ENCODE measurements at regions not wholly inside any gene's neighbourhood (a gene's known extent, or its start where the extent isn't known, plus 50 kb on each side); places are given as distances from the start of the nearest gene placed in this dataset.
"Not testable (repeated sequence)": the region's sequence is repeated elsewhere in the genome, so short reads cannot be mapped to it uniquely, and the experiment has no call there.

GRCh38 chr11:87897071-87897470 lies 278.2 kb downstream of the RAB38 start:
- no peaks in the 10 kb centered on the region for H3K4me1 ChIP-seq
- H3K4me3 ChIP-seq: no peak overlapping the region
- no peak overlapping the region for H3K4me2 ChIP-seq
- H3K27ac ChIP-seq: no peak overlapping the region
- H3K9ac ChIP-seq: no peak overlapping the region
- H4K20me1 ChIP-seq: no peaks in the 10 kb centered on the region
- TF ChIP-seq Cebpa-rat (IDR thresholded peaks at IDR 0.05): no peak
- no peaks in the 10 kb centered on the region for H3K36me3 ChIP-seq
- H3K27me3 ChIP-seq: no peaks in the 10 kb centered on the region
- H3K9me3 ChIP-seq (replicated peaks in 1 of 11): no peaks in the 10 kb centered on the region

- H4K20me1 ChIP-seq: no peaks in the 10 kb centered on the region
Observed at GRCh38 chr11:87894961-87895360, 280.3 kb downstream of the RAB38 start.

GRCh38 chr11:87892291-87892690 lies 283.0 kb downstream of the RAB38 start:
- Histone ChIP-seq H3K27ac (no peak overlapping the region), H3K36me3 (no peaks in the 10 kb centered on the region), H3K4me2 (no peak overlapping the region), H3K27me3 (no peaks in the 10 kb centered on the region), H3K4me3 (no peak overlapping the region), H4K20me1 (no peaks in the 10 kb centered on the region), H3K4me1 (no peaks in the 10 kb centered on the region), H3K9ac (no peak overlapping the region), H3K9me3 (replicated peaks in 1 of 11) (no peaks in the 10 kb centered on the region)
- no peak for TF ChIP-seq Cebpa-rat (IDR thresholded peaks at IDR 0.05)

More at GRCh38 chr11:87894961-87895360, 280.3 kb downstream of the RAB38 start:
- Histone ChIP-seq H3K4me3 (no peak overlapping the region), H3K4me1 (no peaks in the 10 kb centered on the region), H3K27me3 (no peaks in the 10 kb centered on the region), H3K27ac (no peak overlapping the region), H3K9ac (no peak overlapping the region), H3K9me3 (replicated peaks in 1 of 11) (no peaks in the 10 kb centered on the region), H3K4me2 (no peak overlapping the region), H3K36me3 (no peaks in the 10 kb centered on the region)
- TF ChIP-seq Cebpa-rat (IDR thresholded peaks at IDR 0.05): no peak

- no peaks in the 10 kb centered on the region for H3K4me1 ChIP-seq
- H3K4me2 ChIP-seq: no peak overlapping the region
- H4K20me1 ChIP-seq: no peaks in the 10 kb centered on the region
- no peaks in the 10 kb centered on the region for H3K9me3 ChIP-seq (replicated peaks in 1 of 11)
- H3K36me3 ChIP-seq: no peaks in the 10 kb centered on the region
- TF ChIP-seq Cebpa-rat (IDR thresholded peaks at IDR 0.05): no peak
- H3K27ac ChIP-seq: no peak overlapping the region
- H3K4me3 ChIP-seq: no peak overlapping the region
- no peak overlapping the region for H3K9ac ChIP-seq
- no peaks in the 10 kb centered on the region for H3K27me3 ChIP-seq
Observed at GRCh38 chr11:87889126-87889525, 286.1 kb downstream of the RAB38 start.

- not testable (repeated sequence) for H3K27me3 ChIP-seq; H3K4me1 ChIP-seq; H3K36me3 ChIP-seq; H3K4me3 ChIP-seq; H3K27ac ChIP-seq; H3K4me2 ChIP-seq; H3K9ac ChIP-seq; H4K20me1 ChIP-seq; H3K9me3 ChIP-seq (replicated peaks in 1 of 11)
Observed at GRCh38 chr11:87885084-87885483, 290.2 kb downstream of the RAB38 start.

- H3K4me1 ChIP-seq: peaks cover 0 to 10% (median 0%) of the 10 kb centered on the region in 10 experiments; a peak in 2 of 20 replicates
- TF ChIP-seq Cebpa-rat (IDR thresholded peaks at IDR 0.05): no peak
- H3K9ac ChIP-seq: no peak overlapping the region
- H3K36me3 ChIP-seq: no peaks in the 10 kb centered on the region
- no peaks in the 10 kb centered on the region for H3K9me3 ChIP-seq (replicated peaks in 1 of 11)
- H3K27ac ChIP-seq: no peak overlapping the region
- no peaks in the 10 kb centered on the region for H4K20me1 ChIP-seq
- no peaks in the 10 kb centered on the region for H3K27me3 ChIP-seq
- H3K4me3 ChIP-seq: no peak overlapping the region
- no peak overlapping the region for H3K4me2 ChIP-seq
Observed at GRCh38 chr11:87879118-87879517, 296.1 kb downstream of the RAB38 start.

- no peaks in the 10 kb centered on the region for H3K36me3 ChIP-seq
- no peak for TF ChIP-seq Cebpa-rat (IDR thresholded peaks at IDR 0.05)
- H3K4me1 ChIP-seq: peaks cover 0 to 10% (median 0%) of the 10 kb centered on the region in 10 experiments; a peak in 2 of 20 replicates
- no peak overlapping the region for H3K9ac ChIP-seq
- no peaks in the 10 kb centered on the region for H3K27me3 ChIP-seq
- no peak overlapping the region for H3K27ac ChIP-seq
- peak overlapping the region in 2 of 11 experiments; percentile 8 to 44; a peak in 2 of 22 replicates for H3K4me2 ChIP-seq
- H3K9me3 ChIP-seq (replicated peaks in 1 of 11): no peaks in the 10 kb centered on the region
- H4K20me1 ChIP-seq: no peaks in the 10 kb centered on the region
- H3K4me3 ChIP-seq: no peak overlapping the region
Observed at GRCh38 chr11:87878373-87878825, 296.8 kb downstream of the RAB38 start.

GRCh38 chr11:87871056-87871455 lies 304.2 kb downstream of the RAB38 start:
- Histone ChIP-seq H3K27me3 (no peaks in the 10 kb centered on the region), H3K4me3 (no peak overlapping the region), H3K9me3 (replicated peaks in 1 of 11) (no peaks in the 10 kb centered on the region), H3K4me1 (no peaks in the 10 kb centered on the region), H4K20me1 (no peaks in the 10 kb centered on the region), H3K36me3 (no peaks in the 10 kb centered on the region), H3K27ac (no peak overlapping the region), H3K4me2 (no peak overlapping the region), H3K9ac (no peak overlapping the region)
- TF ChIP-seq Cebpa-rat (IDR thresholded peaks at IDR 0.05): no peak

- no peak overlapping the region for H3K9ac ChIP-seq
- no peaks in the 10 kb centered on the region for H3K9me3 ChIP-seq (replicated peaks in 1 of 11)
- H3K27me3 ChIP-seq: no peaks in the 10 kb centered on the region
- H3K36me3 ChIP-seq: no peaks in the 10 kb centered on the region
- no peaks in the 10 kb centered on the region for H3K4me1 ChIP-seq
- no peak overlapping the region for H3K4me2 ChIP-seq
- no peak overlapping the region for H3K4me3 ChIP-seq
- H3K27ac ChIP-seq: no peak overlapping the region
- TF ChIP-seq Cebpa-rat (IDR thresholded peaks at IDR 0.05): no peak
- H4K20me1 ChIP-seq: no peaks in the 10 kb centered on the region
Observed at GRCh38 chr11:87870086-87870485, 305.2 kb downstream of the RAB38 start.

GRCh38 chr11:87866951-87867350 lies 308.3 kb downstream of the RAB38 start:
- Histone ChIP-seq H3K27ac (no peak overlapping the region), H3K27me3 (no peaks in the 10 kb centered on the region), H3K9me3 (replicated peaks in 1 of 11) (no peaks in the 10 kb centered on the region), H3K36me3 (no peaks in the 10 kb centered on the region), H3K4me3 (no peak overlapping the region), H3K4me1 (no peaks in the 10 kb centered on the region), H3K9ac (no peak overlapping the region), H3K4me2 (no peak overlapping the region), H4K20me1 (no peaks in the 10 kb centered on the region)
- no peak for TF ChIP-seq Cebpa-rat (IDR thresholded peaks at IDR 0.05)

GRCh38 chr11:87861030-87861429 lies 314.2 kb downstream of the RAB38 start:
- Histone ChIP-seq H3K4me1 (no peaks in the 10 kb centered on the region), H3K9me3 (replicated peaks in 1 of 11) (no peaks in the 10 kb centered on the region), H3K27me3 (no peaks in the 10 kb centered on the region), H3K36me3 (no peaks in the 10 kb centered on the region), H3K4me3 (no peak overlapping the region), H3K4me2 (no peak overlapping the region), H3K27ac (no peak overlapping the region), H3K9ac (no peak overlapping the region), H4K20me1 (no peaks in the 10 kb centered on the region)
- no peak for TF ChIP-seq Cebpa-rat (IDR thresholded peaks at IDR 0.05)
